HUES64 (cell line): ENCODE measurements at regions not wholly inside any gene's neighbourhood (a gene's known extent, or its start where the extent isn't known, plus 50 kb on each side); places are given as distances from the start of the nearest gene placed in this dataset.

Experiments used
- H3K27ac ChIP-seq: 2 replicates; pipeline ENCODE4 v1.7.0; 2013; ENCODE audit warnings: low read depth, low read length, inconsistent platforms
- H3K27me3 ChIP-seq: 2 replicates; pipeline ENCODE4 v1.6.1; 2013; ENCODE audit warnings: mild to moderate bottlenecking, low read length; ENCODE audit not compliant: insufficient read depth
- H3K36me3 ChIP-seq: 2 replicates; pipeline ENCODE4 v1.6.1; 2013; ENCODE audit warnings: mild to moderate bottlenecking, low read length; ENCODE audit not compliant: insufficient read depth
- H3K4me1 ChIP-seq: 2 replicates; pipeline ENCODE4 v1.6.1; 2013; ENCODE audit warnings: mild to moderate bottlenecking, low read length, moderate library complexity; ENCODE audit not compliant: insufficient read depth
- H3K4me3 ChIP-seq: 2 replicates; pipeline ENCODE4 v1.5.1; 2013; ENCODE audit warnings: mild to moderate bottlenecking, low read length, moderate library complexity
- H3K9ac ChIP-seq: 2 replicates; pipeline ENCODE4 v1.6.1; 2013; ENCODE audit warnings: mild to moderate bottlenecking, low read depth, low read length
- H3K9me3 ChIP-seq: 2 replicates; pipeline ENCODE4 v1.6.1; 2013; ENCODE audit warnings: low read depth, low read length; ENCODE audit not compliant: insufficient read depth
- WGBS: fragments of 150-250, 120-280 bp; methylation state at CpG from one replicate; pipeline ENCODE4 v1.1.7; 2013; ENCODE audit warnings: missing lambda C conversion rate; 5-methylcytosine and 5-hydroxymethylcytosine counted together

DNA sequence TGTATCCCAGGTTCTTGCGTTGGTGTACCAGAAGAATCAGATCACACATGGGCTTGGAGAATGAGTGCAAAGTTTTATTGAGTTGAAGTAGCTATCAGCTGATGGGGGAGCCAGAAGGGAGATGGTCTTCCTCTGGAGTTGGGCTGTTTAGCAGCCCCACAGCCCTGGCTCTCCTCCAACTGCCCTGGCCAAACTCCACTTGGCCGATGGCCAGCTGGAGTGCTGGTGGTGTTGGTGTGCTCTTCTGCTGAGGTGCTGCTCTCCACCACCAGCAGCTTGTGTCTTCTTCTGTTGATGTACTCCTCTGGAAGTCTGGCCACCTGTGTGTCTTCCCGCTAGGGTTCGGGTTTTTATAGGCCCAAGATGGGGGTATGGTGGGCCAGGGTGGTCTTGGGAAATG lies 172.8 kb downstream of the TINAG start:
- WGBS: 97% methylated on average over 4 of the region's 4 CpGs

DNA sequence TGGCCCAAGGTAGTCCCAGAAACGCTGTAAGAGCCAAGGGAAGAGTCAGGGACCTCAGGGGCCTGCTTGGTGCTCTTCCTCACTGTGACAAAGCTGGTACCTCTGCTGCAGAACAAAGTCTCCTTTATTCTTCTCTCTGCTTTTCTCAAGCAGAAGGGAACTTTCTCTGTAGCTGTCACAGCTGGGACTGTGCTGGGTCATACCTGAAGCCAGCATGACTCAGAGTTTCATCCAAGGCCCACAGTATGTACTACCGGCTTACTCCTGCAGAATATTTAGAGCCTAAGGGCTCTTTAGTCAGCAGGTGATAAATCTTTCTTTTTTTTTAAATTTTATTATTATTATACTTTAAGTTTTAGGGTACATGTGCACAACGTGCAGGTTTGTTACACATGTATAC lies 183.2 kb downstream of the TINAG start:
- H3K4me1 ChIP-seq: peaks cover 8% of the 10 kb centered on the region; the same call in 1 of the 2 replicates

More for the DNA sequence above, 172.8 kb downstream of the TINAG start:
- no peak overlapping the region for H3K4me3 ChIP-seq
- H3K4me1 ChIP-seq: no peaks in the 10 kb centered on the region
- no peaks in the 10 kb centered on the region for H3K9me3 ChIP-seq
- no peak overlapping the region for H3K27ac ChIP-seq
- H3K9ac ChIP-seq: no peak overlapping the region
- no peaks in the 10 kb centered on the region for H3K36me3 ChIP-seq
- no peaks in the 10 kb centered on the region for H3K27me3 ChIP-seq

DNA sequence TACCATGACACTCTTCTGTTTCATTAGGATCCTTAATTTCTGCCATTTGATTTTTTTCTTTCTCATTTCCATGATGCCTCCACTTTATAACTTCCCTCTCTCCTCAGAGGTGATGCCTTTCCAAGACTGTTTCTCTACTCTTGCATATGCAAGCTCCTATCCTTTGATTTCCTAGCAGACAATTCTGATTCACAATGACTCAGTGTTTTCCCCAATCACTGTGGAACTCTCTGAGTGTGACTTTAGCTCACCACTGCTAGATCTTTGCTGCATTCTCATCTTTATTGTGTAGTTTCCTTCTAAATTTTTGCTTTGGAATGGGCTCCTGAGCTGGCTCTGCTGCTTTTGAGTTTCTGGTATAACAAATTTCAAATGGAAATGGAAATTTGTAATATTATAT lies 184.9 kb downstream of the TINAG start:
- Histone ChIP-seq H3K9ac (no peak overlapping the region; the same call in 1 of the 2 replicates), H3K27ac (peak overlapping the region; percentile 32; the same call in 1 of the 2 replicates), H3K4me1 (peaks cover 8% of the 10 kb centered on the region; the same call in 1 of the 2 replicates), H3K36me3 (no peaks in the 10 kb centered on the region), H3K4me3 (no peak overlapping the region), H3K27me3 (no peaks in the 10 kb centered on the region), H3K9me3 (no peaks in the 10 kb centered on the region)

More for the DNA sequence above, 183.2 kb downstream of the TINAG start:
- Histone ChIP-seq H3K36me3 (no peaks in the 10 kb centered on the region), H3K27me3 (no peaks in the 10 kb centered on the region), H3K4me3 (no peak overlapping the region), H3K9me3 (no peaks in the 10 kb centered on the region), H3K27ac (no peak overlapping the region), H3K9ac (no peak overlapping the region)
- 96% methylated on average over 3 of the region's 3 CpGs for WGBS

DNA sequence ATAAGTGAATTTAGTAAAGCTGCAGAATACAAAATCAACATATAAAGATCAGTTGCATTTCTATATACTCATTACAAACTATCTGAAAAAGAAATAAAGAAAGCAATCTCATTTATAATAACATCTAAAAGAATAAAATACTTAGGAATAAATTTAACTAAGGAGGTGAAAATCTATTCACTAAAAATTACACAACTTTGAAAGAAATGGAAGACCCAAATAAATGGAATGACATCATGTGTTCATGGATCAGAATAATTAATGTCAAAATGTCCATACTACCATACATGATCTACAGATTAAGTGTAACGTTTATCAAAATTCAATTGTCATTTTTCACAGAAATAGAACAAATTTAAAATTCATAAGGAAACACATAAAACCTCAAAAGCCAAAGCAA lies 194.9 kb downstream of the TINAG start:
- Histone ChIP-seq H3K9me3 (peaks cover 10% of the 10 kb centered on the region), H3K4me3 (no peak overlapping the region)
- WGBS: 100% methylated on average over 1 of the region's 1 CpG

DNA sequence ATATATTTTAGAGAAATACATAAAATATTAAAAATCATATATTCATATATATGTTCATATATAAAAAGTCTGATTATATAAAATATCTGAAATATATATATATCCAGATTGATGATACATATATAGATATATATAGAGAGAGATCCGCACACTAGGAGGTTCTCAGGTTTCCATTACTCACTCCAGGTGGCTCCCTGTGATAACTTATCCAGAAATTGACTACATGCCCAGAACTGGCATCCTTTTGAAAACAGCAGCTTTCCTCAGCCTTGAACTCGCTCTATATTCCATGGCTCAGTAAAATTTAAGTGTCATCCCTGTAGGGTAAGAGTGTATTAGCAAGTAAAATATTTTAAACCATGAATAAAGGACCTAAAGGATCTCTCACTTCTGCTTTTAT lies 206.8 kb downstream of the TINAG start:
- Histone ChIP-seq H3K4me3 (no peak overlapping the region), H3K9ac (no peak overlapping the region), H3K9me3 (no peaks in the 10 kb centered on the region), H3K27ac (no peak overlapping the region), H3K27me3 (no peaks in the 10 kb centered on the region), H3K36me3 (no peaks in the 10 kb centered on the region), H3K4me1 (no peaks in the 10 kb centered on the region)
- 93% methylated on average over 2 of the region's 2 CpGs for WGBS

More for the DNA sequence above, 194.9 kb downstream of the TINAG start:
- Histone ChIP-seq H3K27me3 (no peaks in the 10 kb centered on the region), H3K27ac (no peak overlapping the region), H3K4me1 (no peaks in the 10 kb centered on the region), H3K9ac (no peak overlapping the region), H3K36me3 (no peaks in the 10 kb centered on the region)

DNA sequence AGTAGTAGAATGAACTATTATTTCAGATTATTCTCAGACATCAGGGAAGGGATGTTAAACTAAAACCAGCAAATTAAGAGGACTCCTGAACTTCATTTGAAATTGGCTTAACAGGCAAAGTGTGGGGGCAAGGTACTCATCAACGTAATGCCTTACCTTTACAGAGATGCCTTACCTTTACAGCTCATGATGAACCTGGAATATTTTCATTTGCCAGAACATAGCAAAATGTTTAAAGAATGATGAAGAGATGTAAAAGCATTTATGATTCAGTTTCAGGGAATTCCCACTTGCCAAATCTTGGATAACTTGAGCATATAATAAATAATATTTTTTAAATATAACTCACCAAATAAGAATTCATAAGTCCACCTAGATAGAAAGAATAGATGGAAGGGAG lies 207.5 kb downstream of the TINAG start:
- no peak overlapping the region for H3K4me3 ChIP-seq
- H3K36me3 ChIP-seq: no peaks in the 10 kb centered on the region
- WGBS: 91% methylated on average over 1 of the region's 1 CpG
- H3K4me1 ChIP-seq: no peaks in the 10 kb centered on the region
- H3K27me3 ChIP-seq: no peaks in the 10 kb centered on the region
- H3K9me3 ChIP-seq: no peaks in the 10 kb centered on the region
- H3K27ac ChIP-seq: no peak overlapping the region
- no peak overlapping the region for H3K9ac ChIP-seq

DNA sequence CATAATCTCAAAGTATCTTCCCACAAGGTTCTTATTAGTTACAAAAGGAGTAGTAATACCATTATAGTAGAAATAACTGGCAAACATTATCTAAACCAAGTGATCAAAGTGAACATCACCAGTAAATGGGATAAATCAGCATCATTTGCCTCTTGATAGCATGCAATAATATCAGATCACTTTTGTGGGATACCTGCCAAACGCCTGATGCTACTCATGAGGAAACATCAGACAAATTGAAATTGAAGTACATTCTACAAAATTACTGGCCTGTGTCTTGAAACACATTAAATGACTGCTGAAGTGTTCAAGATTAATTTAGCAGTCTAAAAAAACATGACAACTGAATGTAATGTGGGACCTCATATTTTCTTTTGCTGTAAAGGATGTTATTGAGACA lies 208.1 kb downstream of the TINAG start:
- H3K27me3 ChIP-seq: no peaks in the 10 kb centered on the region
- no peak overlapping the region for H3K27ac ChIP-seq
- no peaks in the 10 kb centered on the region for H3K4me1 ChIP-seq
- H3K4me3 ChIP-seq: no peak overlapping the region
- no peak overlapping the region for H3K9ac ChIP-seq
- no peaks in the 10 kb centered on the region for H3K36me3 ChIP-seq
- no peaks in the 10 kb centered on the region for H3K9me3 ChIP-seq
- WGBS: 90% methylated on average over 1 of the region's 1 CpG

DNA sequence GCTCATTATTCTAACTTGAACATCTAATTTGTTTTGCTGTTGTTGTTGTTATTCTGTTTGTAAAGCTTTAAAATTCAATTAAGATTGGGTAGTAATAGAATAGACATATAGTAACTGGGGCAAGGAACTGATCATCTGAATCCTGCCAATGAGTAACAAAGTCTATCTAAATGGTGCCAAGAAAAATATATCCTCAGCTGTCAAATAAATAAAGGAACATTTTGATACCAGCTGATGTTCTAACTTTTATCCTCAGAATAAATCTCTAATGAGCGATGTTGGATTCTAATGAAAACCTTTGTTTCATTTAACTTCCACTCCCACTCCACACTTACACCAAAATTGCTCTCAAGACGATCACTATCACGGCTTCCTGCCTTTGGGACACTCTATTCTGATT lies 210.9 kb downstream of the TINAG start:
- Histone ChIP-seq H3K36me3 (no peaks in the 10 kb centered on the region), H3K27ac (no peak overlapping the region), H3K27me3 (no peaks in the 10 kb centered on the region), H3K4me1 (no peaks in the 10 kb centered on the region), H3K9me3 (no peaks in the 10 kb centered on the region), H3K4me3 (no peak overlapping the region), H3K9ac (no peak overlapping the region)
- WGBS: 94% methylated on average over 3 of the region's 3 CpGs

DNA sequence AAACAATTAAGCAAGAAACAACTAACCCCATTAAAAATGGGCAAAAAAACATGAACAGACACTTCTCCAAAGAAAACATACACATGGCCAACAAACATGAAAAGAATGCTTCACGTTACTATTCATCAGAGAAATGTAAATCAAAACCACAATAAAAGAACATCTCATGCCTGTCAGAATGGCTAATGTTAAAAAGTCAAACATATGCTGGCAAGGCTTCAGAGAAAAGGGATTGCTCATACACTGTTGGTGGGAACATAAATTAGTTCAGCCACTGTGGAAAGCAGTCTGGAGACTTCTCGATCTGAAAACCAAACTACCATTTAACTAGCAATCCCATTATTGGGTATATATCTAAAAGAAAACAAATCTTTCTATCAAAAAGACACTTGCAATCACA lies 217.5 kb downstream of the TINAG start:
- Histone ChIP-seq H3K4me3 (no peak overlapping the region), H3K4me1 (no peaks in the 10 kb centered on the region), H3K27me3 (no peaks in the 10 kb centered on the region), H3K9ac (no peak overlapping the region), H3K9me3 (peaks cover 3% of the 10 kb centered on the region; the same call in 1 of the 2 replicates), H3K27ac (no peak overlapping the region), H3K36me3 (no peaks in the 10 kb centered on the region)
- WGBS: 100% methylated on average over 2 of the region's 2 CpGs

DNA sequence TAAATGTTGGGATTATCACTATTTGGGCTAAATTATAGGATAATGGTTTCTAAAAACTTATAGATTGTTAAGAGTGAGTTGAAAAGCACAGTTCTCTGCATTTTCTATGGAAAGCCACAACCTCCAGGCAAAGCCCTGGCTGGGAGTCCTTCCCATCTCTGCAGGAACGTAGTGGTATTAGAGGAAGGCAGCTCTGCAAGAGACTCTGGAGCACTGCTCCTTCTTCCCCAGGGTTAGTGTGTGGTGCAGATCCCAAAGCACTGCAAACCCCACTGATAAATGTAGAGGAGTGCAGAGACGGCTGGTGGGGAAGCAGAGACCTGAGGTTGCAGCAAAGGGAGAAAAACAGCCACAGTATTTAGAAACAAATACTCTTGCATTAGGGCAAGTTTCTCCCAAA lies 225.3 kb downstream of the TINAG start:
- H3K27ac ChIP-seq: no peak overlapping the region
- H3K9me3 ChIP-seq: no peaks in the 10 kb centered on the region
- H3K9ac ChIP-seq: no peak overlapping the region
- H3K36me3 ChIP-seq: no peaks in the 10 kb centered on the region
- WGBS: 88% methylated on average over 2 of the region's 2 CpGs
- no peaks in the 10 kb centered on the region for H3K4me1 ChIP-seq
- H3K4me3 ChIP-seq: no peak overlapping the region
- H3K27me3 ChIP-seq: no peaks in the 10 kb centered on the region

DNA sequence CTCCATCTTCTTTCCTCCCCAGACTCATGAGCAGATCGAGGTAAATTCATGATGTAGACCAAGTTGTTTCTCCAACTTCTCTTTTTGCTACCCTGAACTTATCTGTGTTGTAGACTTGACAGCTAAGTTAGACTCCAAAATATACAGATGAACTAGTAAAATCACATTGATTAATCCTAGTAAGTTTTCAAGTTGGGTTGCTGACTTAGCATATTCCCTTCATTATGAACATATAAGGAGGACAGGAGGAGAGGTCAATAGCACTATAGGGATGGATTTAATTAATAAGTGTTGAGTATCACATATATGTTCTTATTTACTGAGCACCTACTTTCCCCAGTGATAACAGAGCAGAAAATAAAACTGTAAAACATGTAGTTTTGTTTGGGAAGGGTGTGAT lies 227.3 kb downstream of the TINAG start:
- no peaks in the 10 kb centered on the region for H3K4me1 ChIP-seq

DNA sequence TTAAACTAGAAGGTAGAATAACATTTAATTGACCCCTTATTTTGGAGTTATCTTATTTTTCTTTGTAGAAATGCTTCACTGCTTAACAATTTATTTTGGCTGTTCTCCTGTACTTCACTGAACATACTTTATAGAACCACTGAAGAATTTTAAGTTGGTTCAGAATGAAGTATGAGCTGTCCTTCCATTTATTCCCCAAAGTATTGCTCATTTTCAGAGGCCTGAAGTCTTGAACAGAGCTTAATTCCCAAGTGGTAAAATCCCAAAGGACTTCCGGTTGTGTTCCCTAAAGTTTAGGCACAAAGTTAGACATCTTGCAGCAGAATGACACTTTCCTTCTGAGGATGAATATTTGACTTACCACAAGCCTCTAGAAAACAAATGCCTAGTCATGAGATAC lies 233.3 kb downstream of the TINAG start:
- no peaks in the 10 kb centered on the region for H3K4me1 ChIP-seq
- no peak overlapping the region for H3K9ac ChIP-seq
- no peak overlapping the region for H3K27ac ChIP-seq
- H3K4me3 ChIP-seq: no peak overlapping the region
- H3K27me3 ChIP-seq: no peaks in the 10 kb centered on the region
- WGBS: 93% methylated on average over 1 of the region's 1 CpG
- no peaks in the 10 kb centered on the region for H3K9me3 ChIP-seq
- no peaks in the 10 kb centered on the region for H3K36me3 ChIP-seq

More for the DNA sequence above, 227.3 kb downstream of the TINAG start:
- H3K4me3 ChIP-seq: no peak overlapping the region
- H3K9me3 ChIP-seq: no peaks in the 10 kb centered on the region
- no peak overlapping the region for H3K27ac ChIP-seq
- no peaks in the 10 kb centered on the region for H3K27me3 ChIP-seq
- 100% methylated on average over 1 of the region's 1 CpG for WGBS
- H3K36me3 ChIP-seq: no peaks in the 10 kb centered on the region
- no peak overlapping the region for H3K9ac ChIP-seq
